ENCODE measurements at regions not wholly inside any gene's neighbourhood (a gene's known extent, or its start where the extent isn't known, plus 50 kb on each side); places are given as distances from the start of the nearest gene placed in this dataset.
A peak's percentile ranks its signal among the peaks of the same experiment; 100 is the strongest.

DNA sequence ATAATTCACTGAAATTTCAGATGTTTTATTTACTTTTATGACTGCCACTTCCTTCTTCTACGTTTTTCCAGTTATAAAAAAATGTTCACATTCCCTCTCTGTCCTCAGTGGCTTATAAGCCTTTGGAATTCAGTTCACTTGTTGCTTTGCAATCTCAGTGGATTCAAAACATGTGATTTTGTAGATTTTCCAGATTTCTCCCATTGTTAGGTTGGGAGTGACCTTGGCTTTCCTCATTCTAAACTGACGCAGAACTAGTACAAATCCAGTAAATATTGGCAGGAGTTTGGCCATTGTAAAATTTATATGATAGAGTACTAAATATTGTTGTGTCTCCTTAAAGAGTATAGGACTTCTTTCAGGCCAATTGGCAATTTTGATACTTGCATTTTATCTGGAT lies 812.3 kb upstream of the ROBO1 start:
- no peak for DNase-seq

DNA sequence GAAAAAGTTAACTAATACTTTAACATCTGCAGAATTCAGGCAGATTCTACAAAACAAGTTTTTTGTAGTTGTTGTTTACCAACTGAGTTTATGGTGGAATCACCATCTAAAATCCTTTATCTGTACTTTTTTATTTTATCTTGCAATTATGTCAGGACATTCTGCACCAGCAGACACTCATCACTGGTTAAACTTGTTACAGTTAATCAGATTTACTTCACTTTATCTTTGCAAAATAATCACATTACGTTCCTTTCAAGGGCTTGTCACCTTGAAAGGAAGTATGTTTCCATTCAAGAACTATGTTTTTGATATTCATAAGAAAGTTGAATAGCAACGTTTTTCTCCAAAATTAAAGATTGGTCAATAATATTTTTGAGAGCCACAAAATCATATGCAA lies 796.6 kb upstream of the ROBO1 start:
- DNase-seq: no peak

DNA sequence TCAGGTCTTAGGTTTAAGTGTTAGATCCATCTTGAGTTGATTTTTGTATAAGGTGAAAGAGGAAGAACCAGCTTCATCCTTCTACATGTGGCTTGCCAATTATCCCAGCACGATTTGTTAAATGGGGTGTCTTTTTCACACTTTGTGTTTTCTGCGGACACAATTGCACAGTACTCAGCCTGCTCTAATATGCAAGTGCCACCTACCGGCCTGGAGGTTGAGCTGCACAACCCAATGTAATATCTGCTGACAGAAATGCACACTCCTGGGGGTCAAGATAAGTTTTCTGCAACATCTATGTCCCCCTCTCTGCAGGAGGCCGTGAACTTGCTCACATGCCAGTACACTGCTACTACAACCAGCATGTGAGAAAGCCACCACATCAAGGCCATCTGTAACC lies 791.9 kb upstream of the ROBO1 start:
- no peak for DNase-seq

- DNase-seq: no peak
Observed at GRCh38 chr3:80556763-80557162, 789.0 kb upstream of the ROBO1 start.

- no peak for DNase-seq
Observed at GRCh38 chr3:80554304-80554703, 786.5 kb upstream of the ROBO1 start.

- DNase-seq: no peak
Observed at GRCh38 chr3:80553211-80553610, 785.4 kb upstream of the ROBO1 start.

- no peak for DNase-seq
Observed at GRCh38 chr3:80550174-80550573, 782.4 kb upstream of the ROBO1 start.

GRCh38 chr3:80549173-80549572 lies 781.4 kb upstream of the ROBO1 start:
- no peak for DNase-seq

DNA sequence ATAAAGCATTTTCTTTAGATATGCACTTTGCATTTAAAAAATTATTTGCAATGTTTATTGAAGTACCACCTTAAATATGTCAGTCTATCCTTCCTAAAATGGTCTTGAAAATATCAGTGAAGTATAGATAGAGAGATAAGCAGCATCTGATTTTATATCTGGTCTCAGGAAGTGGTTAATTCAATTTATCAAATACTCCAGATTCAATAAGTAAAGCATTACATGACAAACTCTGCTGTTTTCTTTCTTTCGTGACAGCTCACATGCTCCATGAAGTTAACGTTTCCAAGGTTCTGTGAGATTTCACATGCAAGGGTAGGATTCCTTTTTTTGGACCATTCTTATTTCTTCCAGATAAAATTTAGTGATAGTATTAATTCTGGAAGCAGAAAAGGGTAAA lies 775.4 kb upstream of the ROBO1 start:
- no peak for DNase-seq

- DNase-seq: no peak
Observed at GRCh38 chr3:80542456-80542855, 774.7 kb upstream of the ROBO1 start.

DNA sequence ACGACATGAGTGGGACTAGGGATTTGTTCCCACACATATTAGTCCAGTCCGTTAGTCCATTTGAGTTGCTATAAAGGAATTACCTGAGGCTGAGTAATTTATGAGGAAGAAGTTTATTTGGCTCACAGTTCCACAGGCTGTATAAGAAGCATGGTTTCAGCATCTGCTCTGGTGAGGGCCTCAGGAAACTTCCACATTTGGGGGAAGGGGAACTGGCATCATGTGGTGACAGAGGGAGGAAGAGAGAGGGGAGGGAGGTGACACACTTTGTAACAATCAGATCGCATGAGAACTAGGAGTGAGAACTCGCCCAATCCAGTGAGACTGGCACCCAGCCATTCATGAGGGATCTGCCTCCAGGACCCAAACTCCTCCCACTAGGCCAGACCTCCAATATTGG lies 769.9 kb upstream of the ROBO1 start:
- peak in 1 of 2 experiments; percentile 14 for DNase-seq

GRCh38 chr3:80535286-80535685 lies 767.5 kb upstream of the ROBO1 start:
- no peak for DNase-seq

GRCh38 chr3:80533553-80533952 lies 765.8 kb upstream of the ROBO1 start:
- DNase-seq: no peak

DNA sequence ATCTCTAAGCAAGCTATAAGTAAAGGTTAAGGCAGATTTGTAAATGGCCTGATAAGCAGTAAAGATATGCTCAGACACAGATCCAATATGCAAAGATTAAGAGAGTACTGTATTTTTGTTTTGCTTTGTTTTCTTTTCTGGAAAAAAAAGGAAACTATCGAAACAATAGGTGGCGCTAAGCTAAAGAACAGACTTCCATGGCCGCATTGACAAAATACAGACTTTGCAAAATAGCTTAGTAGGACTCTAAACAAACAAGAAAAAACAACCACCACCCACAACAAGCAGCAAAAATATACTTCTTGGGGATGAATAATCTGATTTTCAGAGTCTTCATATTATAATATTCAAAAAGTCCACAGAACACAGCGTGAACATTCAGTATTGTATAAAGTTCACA lies 758.4 kb upstream of the ROBO1 start:
- peak in 1 of 2 experiments; percentile 6 for DNase-seq

- DNase-seq: no peak
Observed at GRCh38 chr3:80521081-80521480, 753.3 kb upstream of the ROBO1 start.

DNA sequence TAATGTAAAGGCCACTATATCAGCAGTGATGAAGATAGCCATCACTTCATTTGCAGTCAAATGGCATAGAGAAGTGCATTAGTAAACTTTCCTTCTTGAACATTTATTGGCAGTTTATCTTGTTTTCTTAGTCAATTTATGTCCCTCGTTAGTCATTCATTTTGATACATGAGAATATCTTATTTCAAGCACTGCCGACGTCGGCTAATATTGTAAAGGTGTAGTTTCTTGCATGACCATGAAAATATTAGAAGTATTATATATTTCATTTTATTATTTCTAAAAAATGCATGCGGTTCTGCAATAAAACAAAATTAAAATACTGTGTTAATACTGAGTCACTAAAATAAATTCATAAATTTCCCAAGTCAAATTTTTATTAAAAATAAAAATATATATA lies 751.6 kb upstream of the ROBO1 start:
- no peak for DNase-seq

- no peak for DNase-seq
Observed at GRCh38 chr3:80496452-80496851, 728.7 kb upstream of the ROBO1 start.

GRCh38 chr3:80492162-80492561 lies 724.4 kb upstream of the ROBO1 start:
- DNase-seq: no peak

GRCh38 chr3:80472961-80473360 lies 705.2 kb upstream of the ROBO1 start:
- no peak for DNase-seq

GRCh38 chr3:80472459-80472858 lies 704.7 kb upstream of the ROBO1 start:
- no peak for DNase-seq

- no peak for DNase-seq
Observed at GRCh38 chr3:80470433-80470832, 702.6 kb upstream of the ROBO1 start.

DNA sequence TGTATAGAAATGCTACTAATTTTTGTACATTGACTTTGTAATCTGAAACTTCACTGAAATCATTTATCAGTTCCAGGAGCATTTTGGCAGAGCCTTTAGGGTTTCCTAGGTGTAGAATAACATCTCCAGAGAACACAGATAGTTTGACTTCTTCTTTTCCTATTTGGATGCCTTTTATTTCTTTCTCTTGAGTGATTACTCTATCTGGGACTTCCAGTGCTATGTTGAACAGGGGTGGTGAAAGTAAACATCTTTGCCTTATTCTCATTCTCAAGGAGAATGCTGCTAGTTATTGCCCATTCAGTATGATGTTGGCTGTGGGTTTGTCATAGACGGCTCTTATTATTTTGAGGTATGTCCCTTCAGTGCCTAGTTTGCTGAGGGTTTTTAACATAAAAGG lies 697.9 kb upstream of the ROBO1 start:
- no peak for DNase-seq

GRCh38 chr3:80451393-80451792 lies 683.6 kb upstream of the ROBO1 start:
- DNase-seq: no peak

DNA sequence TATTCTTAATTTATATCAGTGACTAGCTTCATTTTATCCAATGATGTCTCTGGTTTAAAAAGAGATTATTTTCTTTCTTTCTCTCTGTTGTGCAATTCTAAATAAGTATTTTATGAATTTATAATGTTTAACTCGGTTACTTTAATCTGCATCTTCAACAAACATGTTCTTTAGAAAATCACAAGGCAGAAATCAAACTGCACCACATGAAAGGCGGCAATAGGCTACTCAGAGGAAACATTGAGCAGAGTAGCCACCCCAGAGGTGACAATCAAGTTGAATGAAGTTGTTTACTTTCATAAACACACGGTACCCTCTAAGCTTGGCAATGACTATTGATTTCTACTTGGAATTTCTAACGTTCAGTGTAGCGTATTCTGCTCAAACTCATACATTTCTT lies 677.8 kb upstream of the ROBO1 start:
- no peak for DNase-seq

DNA sequence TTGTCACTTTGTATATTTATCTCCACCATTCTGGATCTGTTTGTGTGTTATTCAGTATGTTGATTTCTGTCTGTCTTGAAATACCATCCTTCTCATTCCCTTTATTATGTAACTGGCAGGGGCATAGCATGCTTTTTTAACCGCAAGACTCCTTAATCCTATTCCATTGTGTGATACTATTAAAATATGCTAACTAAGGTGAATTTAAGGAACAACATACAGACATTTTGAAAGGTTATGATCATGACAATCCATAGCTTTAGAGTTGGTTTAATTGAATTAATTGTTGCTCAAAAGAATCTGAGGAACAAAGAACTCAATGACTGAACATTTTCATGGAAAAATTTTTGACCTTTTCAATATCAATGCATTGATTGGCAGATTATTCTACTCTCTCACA lies 677.3 kb upstream of the ROBO1 start:
- DNase-seq: no peak

DNA sequence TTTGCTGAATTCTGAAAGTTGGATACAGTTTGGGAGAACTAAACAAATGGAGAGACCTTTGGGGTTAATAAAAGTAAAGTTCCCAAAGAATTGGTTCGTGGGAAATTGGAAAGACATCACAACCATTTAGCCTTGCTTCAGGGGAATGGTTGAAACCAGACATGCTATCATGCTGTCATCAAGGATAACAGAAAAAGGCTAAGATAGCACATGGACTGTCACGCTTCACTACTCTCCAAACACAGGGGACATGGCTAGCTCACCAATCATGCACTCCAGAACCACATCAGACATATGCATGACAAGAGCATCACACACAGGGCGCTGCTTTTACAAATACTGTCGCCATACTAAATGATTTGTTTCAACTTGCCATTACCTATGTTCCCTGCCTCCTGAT lies 671.7 kb upstream of the ROBO1 start:
- DNase-seq: no peak

All from Kasumi-1 (cell line).